Fibroblast of villous mesenchyme (primary cell): ENCODE measurements at regions not wholly inside any gene's neighbourhood (a gene's known extent, or its start where the extent isn't known, plus 50 kb on each side); places are given as distances from the start of the nearest gene placed in this dataset.
"Not testable (repeated sequence)": the region's sequence is repeated elsewhere in the genome, so short reads cannot be mapped to it uniquely, and the experiment has no call there.

Source experiments
- DNase-seq: peaks from one replicate; pipeline ENCODE4 v3.0.0-alpha.2; 2010; ENCODE audit warnings: low read depth
- H3K4me3 ChIP-seq: 2 replicates; pipeline ENCODE4 v1.5.1; 2011; ENCODE audit warnings: low read depth, mild to moderate bottlenecking, low read length
- CTCF ChIP-seq: IDR thresholded peaks from 2 replicates; pipeline ENCODE4 v1.5.1; 2012; ENCODE audit warnings: low read depth, mild to moderate bottlenecking, low read length; ENCODE audit not compliant: insufficient read depth

DNA sequence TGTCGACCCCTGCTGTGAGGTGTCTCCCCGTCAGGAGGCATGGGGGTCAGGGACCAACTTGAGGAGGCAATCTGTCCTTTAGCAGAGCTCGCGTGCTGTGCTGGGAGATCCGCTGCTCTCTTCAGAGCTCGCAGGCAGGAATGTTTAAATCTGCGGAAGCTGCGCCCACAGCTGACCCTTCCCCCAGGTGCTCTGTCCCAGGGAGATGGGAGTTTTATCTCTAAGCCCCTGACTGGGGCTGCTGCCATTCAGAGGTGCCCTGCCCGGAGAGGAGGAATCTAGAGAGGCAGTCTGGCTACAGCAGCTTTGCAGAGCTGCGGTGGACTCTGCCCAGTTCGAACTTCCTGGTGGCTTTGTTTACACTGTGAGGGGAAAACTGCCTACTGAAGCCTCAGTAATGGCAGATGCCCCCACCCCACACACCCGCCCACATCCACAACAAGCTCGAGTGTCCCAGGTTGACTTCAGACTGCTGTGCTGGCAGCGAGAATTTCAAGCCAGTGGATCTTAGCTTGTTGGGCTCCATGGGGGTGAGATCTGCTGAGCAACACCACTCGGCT, 133.1 kb downstream of the CENPC start:
- H3K4me3 ChIP-seq, DNase-seq: not testable (repeated sequence)

- H3K4me3 ChIP-seq: no peak overlapping the region
- TF ChIP-seq CTCF: no peak
- DNase-seq: no peak
Measured at GRCh38 chr4:67403342-67403741, 142.0 kb downstream of the CENPC start.

DNA sequence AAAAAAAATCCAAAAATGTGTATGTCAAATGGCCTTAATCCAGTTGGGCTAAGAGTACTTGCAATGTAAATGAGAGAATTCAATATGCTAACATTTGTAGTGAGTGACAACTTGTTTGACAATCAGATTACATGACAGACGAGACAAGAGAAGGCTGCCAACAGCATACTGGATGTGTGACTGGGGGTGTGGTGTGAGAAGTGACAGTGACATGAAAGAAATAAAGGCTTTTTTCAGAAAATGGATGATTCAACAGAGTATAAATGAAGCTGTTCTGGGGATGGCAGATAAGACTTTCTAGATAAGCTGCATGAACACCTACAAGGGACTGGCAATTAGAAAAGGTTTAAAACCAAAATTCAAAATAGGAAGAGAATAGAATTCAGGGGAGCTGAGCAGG, 143.4 kb downstream of the CENPC start:
- no peak overlapping the region for H3K4me3 ChIP-seq
- DNase-seq: no peak
- no peak for TF ChIP-seq CTCF

DNA sequence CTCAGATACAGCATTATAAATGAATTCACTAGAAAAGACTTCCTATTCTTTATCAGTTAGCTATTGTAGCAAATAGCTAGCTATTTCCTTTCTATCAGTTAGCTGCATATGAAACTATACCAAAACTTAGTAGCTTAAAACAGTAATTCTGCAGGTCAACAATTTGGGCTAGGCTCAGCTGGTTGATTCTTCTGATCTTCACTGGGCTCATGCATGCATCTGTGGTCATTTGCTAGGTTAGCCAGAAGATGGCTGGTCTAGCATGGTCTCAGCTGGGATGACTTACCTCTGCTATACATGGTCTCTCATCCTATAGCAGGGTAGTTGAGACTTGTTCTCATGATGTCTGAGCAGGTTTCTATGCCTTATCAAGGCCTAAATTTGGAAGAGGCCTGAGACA, 147.4 kb downstream of the CENPC start:
- H3K4me3 ChIP-seq: no peak overlapping the region
- DNase-seq: no peak
- TF ChIP-seq CTCF: no peak

GRCh38 chr4:67397031-67397430, 148.3 kb downstream of the CENPC start:
- DNase-seq: no peak
- no peak for TF ChIP-seq CTCF
- no peak overlapping the region for H3K4me3 ChIP-seq

DNA sequence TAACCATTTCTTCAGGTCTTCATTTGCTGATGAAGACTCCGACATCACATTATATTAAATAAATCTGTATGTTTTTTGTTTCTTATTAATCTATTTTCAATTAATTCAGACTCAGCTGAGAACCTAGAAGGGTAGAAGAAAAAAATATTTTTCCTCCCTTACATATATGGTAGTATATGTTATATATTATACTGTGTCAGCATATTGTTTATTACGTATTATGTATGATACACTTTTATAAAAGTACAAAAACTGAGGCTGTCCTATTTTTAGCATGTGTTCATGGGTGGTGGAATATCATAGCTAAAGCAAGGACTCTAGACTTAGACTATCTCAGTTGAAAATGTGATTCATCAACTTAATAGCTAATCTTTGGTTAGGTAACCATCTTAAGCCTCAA, 149.3 kb downstream of the CENPC start:
- no peak for TF ChIP-seq CTCF
- H3K4me3 ChIP-seq: no peak overlapping the region
- DNase-seq: no peak

DNA sequence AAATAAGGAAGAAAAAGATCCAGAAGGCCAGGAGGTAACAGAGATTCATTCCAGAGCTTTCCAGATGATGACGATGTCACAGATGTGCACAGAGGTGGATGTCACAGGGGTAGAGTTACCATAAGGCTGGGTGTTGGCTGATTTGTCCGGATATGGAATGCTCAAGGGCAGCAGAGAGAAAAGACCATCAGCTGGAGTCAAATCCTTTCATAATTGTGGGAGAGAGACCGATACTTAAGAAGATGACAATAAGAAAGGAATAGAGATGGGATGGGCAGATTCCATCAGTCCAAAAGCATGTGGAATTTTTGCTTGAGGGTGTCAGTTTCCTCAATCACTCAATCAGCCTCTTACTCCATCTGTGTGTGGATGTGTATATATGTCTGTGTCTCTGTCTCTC, 150.4 kb downstream of the CENPC start:
- TF ChIP-seq CTCF: no peak
- no peak overlapping the region for H3K4me3 ChIP-seq
- no peak for DNase-seq
